NOMO-1 treated with DMSO at 0.1 percent for 48 hours (cell line): ENCODE measurements at regions not wholly inside any gene's neighbourhood (a gene's known extent, or its start where the extent isn't known, plus 50 kb on each side); places are given as distances from the start of the nearest gene placed in this dataset.
"Not testable (repeated sequence)": the region's sequence is repeated elsewhere in the genome, so short reads cannot be mapped to it uniquely, and the experiment has no call there.

ENCODE experiments used
- DNase-seq: peaks from one replicate; lab custom pipeline; 2025; ENCODE audit not compliant: unreplicated experiment; lab: John Stamatoyannopoulos, UW

DNA sequence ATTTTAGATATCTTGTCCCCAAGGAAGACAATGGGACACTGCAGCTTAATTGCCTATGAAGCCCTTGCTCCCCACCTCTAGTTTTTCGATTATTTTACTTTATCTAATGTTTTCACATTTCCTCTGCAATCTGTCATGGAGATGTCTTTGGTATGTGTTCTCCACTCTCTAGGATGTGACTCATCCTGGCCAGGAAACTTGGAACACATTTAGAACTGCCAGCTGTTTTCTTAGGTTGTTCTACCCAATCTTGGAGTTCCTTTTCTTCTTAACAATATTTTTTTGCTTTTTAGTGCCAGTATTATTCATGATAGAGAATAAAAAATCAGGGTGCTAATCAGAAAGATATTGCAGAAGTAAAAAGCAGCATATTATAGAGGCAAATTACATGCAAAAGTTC is 101.7 kb upstream of the CLEC14A start:
- no peak for DNase-seq

DNA sequence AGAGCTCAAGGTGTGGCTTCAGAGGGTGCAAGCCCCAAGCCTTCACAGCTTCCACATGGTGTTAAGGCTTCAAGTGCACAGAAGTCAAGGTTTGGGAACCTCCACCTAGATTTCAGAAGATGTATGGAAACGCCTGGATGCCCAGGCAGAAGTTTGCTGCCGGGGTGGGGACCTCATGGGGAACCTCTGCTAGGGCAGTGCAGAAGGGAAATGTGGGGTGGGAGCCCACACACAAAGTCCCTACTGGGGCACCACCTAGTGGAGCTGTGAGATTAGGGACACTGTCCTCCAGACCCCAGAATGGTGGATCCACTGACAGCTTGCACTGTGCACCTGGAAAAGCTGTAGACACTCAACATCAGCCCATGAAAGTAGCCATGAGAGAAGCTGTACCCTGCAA is 99.6 kb upstream of the CLEC14A start:
- not testable (repeated sequence) for DNase-seq

DNA sequence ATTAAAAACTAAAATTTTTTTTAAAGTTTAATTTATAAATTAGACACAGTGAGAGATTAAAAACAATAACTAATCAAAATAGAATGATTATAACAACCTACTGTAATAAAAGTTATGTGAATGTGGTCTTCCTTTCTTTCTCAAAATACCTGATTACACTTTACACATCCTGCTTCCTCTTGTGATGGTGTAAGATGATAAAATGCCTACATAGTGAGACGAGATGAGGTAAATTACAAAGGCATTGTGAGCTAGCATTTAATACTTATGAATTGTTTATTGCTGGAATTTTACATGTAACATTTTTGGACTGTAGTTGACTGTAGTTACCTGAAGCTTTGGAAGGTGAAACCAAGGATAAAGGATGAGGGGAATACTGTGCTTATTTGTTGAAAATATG is 94.2 kb upstream of the CLEC14A start:
- no peak for DNase-seq

DNA sequence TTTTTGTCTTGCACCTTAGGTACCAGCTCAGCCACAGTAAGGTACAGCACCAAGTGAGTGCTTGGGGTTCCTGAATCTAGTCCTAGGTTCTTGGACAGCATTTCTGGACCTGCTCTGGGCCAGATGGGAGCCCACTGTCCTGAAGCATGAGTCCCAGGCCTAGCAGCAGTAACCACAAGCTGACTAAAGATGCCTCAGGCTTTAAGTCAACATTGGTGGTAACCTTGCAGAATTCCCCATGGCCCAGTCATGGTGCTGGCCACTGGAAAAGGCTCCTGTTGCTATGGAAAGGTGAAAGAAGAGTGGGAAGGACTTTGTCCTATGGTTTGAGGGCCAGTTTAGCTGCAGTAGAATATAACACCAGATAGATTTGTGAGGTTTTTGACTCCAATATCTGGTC is 86.9 kb upstream of the CLEC14A start:
- no peak for DNase-seq

DNA sequence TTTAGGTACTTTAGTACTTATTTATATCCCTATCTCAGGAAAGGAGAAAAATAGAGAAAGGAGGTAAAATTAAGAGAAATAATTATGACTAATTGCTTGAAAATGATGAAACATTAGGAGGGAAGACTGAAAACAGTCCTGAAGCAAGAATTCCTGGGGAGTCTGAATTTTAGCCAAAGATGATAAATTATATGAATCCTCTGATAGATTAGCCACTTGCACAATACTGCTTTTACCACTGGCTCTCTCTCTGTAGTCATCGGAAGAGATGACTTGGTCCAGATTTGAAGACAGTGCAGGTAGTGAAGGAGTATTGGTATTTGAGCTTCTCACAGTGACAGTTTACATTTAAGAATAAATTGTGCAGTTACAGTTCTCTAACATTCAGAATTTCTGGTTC is 83.8 kb upstream of the CLEC14A start:
- no peak for DNase-seq

DNA sequence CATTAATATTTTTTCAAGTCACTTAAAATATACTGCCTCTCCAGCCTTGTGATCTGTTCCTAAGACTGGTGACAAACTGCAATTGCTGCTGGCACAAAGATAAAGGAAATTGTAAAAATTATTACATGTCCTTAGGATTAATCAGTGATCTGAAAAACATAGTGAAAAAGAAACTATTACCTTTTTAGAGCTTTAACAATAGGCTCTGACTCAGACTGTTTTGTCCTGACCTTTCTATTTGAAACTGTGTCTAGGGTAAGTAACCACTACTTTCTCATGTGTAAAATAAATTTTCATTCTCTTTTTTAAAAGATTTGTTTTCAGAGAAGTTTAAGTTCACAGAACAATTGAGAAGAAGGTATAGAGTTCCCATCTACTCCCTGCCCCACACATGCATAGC is 80.4 kb upstream of the CLEC14A start:
- DNase-seq, result no peak

DNA sequence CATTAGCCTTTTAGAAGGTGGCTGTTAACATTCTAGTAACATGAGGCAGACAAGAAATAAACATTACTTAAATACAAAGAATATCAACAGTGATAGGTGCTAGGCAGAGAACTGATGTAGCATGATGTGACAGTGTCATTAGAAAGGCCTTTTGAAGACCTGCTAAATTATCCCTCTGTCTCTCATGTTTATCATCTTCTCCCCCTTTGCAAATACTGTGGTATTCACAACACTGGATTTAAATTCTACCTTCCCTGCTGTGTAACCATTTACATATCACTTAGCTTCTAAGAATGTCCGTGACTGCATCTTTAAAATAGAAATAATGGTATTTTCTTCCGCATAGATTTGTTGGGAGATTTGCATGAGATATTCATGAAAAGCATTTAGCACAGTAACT is 74.4 kb upstream of the CLEC14A start:
- DNase-seq, result no peak

DNA sequence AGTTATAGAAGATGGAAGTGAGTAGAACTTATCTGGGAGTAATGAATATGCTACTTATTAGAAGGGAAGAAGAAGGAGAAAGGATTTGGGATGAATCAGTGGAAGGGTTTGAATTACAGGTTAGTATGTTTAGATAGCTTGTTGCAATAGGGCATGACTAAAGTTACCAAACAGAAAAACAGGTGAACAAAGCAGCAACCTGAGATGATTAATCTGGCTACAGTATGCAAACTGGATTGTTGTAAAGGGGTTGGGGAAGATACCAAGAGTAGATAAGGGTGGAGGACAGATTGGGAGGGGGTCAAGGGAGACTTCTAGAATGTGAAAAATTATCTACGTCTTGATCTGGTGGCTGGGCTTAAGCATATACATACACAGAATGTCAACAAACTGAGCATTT is 73.4 kb upstream of the CLEC14A start:
- DNase-seq, result no peak

DNA sequence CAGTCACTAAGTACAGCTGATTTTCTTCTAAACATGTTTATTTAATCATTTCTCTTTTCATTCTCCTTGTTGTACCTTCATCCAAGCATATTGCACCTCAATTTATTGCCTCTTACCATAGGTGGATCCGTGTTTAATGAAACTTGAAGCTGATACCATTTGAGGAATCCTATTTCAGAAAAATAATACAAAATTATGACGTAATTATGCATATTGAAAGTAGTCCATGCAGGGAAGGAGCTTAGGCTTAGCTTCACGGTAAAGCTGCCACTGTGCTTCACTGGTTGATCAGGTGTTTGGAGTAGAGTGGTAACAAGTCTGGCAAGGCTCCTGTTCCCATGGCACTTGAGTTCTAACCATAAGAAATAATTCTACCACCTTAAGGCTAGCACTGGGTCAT is 61.0 kb upstream of the CLEC14A start:
- no peak for DNase-seq

DNA sequence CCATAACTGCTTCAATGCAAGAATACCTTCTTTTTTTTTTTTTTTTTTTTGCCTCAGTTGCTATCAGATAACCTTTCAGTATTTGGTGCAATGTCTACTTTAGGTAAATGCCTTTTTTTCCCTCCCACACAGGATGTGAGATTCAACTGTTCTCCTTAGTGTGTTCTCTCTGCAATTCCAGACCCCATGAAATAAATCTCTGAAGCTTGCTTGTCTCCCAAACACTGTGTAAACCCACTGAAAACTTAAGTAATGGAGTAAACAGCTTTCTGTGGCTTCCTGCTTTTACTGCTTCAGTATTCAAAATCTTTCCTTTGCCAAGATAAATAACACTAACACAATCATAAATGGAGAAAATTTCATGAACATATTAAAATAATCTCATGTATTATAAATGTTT is 55.8 kb upstream of the CLEC14A start:
- no peak for DNase-seq

DNA sequence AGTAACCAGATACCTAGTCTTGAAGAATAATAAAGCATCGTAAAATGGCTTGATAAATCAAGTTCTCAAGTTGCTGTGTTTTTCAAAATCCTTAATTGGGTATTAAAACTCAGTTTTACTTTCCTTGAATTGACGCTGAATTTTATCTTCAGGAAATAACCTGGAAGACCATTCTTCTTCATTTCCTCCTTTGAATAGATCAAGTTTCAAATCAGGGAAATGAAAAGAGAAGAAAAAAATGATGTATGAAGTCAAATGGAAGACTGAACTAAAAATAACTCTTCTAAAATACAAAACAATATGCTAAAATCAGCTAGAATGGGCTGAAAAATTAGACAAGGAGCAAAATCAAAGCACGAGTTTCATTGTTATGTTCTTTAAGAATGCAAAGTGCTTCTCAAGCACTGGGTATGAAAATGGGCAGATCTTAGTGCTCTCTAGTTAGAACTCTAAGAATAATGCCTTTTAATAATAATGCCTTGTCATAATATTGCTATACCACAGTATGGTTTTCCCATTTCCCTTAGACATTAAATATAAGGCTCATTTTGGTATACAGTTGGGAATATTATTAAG is 54.6 kb upstream of the CLEC14A start:
- DNase-seq, result no peak

DNA sequence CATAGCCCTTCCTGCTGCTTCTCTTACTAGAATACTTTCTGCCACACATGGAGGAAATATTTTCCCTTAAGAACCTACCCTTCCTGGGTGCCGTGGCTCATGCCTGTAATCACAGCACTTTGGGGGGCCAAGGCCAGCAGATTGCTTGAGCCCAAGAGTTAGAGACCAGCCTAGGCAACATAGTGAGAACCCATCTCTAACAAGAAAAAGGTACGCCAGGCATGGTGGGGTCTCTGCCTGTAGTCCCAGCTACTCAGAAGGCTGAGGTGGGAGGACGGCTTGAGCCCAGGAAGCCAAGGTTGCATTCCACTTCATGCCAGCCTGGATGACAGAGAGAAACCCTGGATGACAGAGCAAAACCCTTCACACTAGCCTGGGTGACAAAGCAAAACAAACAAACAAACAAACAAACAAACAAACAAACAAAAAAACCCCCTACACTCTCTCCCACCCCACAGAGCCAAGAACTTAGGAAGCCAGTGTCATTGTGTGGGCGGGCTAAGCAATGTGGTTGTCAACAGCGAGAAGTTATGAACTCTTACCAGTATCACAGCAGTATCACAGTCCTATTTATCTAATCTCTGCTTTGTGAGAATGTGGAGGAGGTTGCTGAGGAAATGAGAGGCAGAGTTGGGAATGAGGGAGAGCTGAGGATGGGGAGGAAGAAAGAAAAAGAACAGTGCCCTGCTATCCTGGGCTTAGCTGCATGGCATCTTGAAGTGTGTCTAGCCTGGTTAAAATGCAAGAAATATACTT is 53.8 kb upstream of the CLEC14A start:
- no peak for DNase-seq
